Mucosa of descending colon (tissue), 3 donors: ENCODE measurements at regions not wholly inside any gene's neighbourhood (a gene's known extent, or its start where the extent isn't known, plus 50 kb on each side); places are given as distances from the start of the nearest gene placed in this dataset.

ENCODE experiments used
- ATAC-seq: fragments of 200-7000 bp; cut with Tn5 transposase; one replicate; pipeline ENCODE4 v1.9.1; 2020; ENCODE audit warnings: mild to moderate bottlenecking, moderate library complexity
- DNase-seq, 3 donors: peaks; one replicate each; pipeline ENCODE4 v3.0.0-alpha.2; 2020
- H3K36me3 ChIP-seq: fragments of 200-600 bp; one replicate; pipeline ENCODE4 v1.8.0; 2021; ENCODE audit warnings: low read depth, mild to moderate bottlenecking
- H3K4me1 ChIP-seq: fragments of 200-600 bp; one replicate; pipeline ENCODE4 v1.8.0; 2021; ENCODE audit warnings: low read depth, mild to moderate bottlenecking
- H3K4me3 ChIP-seq: fragments of 200-600 bp; one replicate; pipeline ENCODE4 v1.8.0; 2021; ENCODE audit warnings: mild to moderate bottlenecking
- H3K9me3 ChIP-seq: fragments of 200-600 bp; one replicate; pipeline ENCODE4 v1.8.0; 2021; ENCODE audit warnings: mild to moderate bottlenecking
- CTCF ChIP-seq: fragments of 200-600 bp; IDR thresholded peaks from one replicate; pipeline ENCODE4 v1.8.0; 2022; ENCODE audit warnings: antibody characterized with exemption, mild to moderate bottlenecking
- intact Hi-C, 2 donors: fragments of 100-400 bp; cut with DNase I in 1 of 2; cut with micrococcal nuclease in 1 of 2; formaldehyde crosslinking; loops; one replicate each; pipeline versions ENCODE4 v1.11.0 to v1.11.1; 2022; cut with DNase I, micrococcal nuclease
- donor health status: DM: no; HTN: no; CAD: no; lungs with moderate emphysema.
- donor health status: DM: no; HTN: no; CAD: no.
- donor health status: DM: no; HTN: yes; CAD: no.

- intact Hi-C loops, result no loop called here
- no peak for ATAC-seq
- H3K4me3 ChIP-seq, result no peak overlapping the region
- DNase-seq, result no peak
- no peaks in the 10 kb centered on the region for H3K4me1 ChIP-seq
- no peak for TF ChIP-seq CTCF
- no peaks in the 10 kb centered on the region for H3K9me3 ChIP-seq
- H3K36me3 ChIP-seq, result no peaks in the 10 kb centered on the region
These were observed 67.7 kb upstream of the RAD23B start for GRCh38 chr9:107215381-107215780.

GRCh38 chr9:107216329-107216728 is 66.8 kb upstream of the RAD23B start:
- ATAC-seq, result no peak
- no peak for TF ChIP-seq CTCF
- Histone ChIP-seq H3K4me3 (no peak overlapping the region), H3K9me3 (no peaks in the 10 kb centered on the region), H3K4me1 (no peaks in the 10 kb centered on the region), H3K36me3 (no peaks in the 10 kb centered on the region)
- no peak for DNase-seq
- intact Hi-C loops, result no loop called here

GRCh38 chr9:107218829-107219485 is 64.1 kb upstream of the RAD23B start:
- Histone ChIP-seq H3K36me3 (no peaks in the 10 kb centered on the region), H3K9me3 (no peaks in the 10 kb centered on the region), H3K4me1 (no peaks in the 10 kb centered on the region), H3K4me3 (no peak overlapping the region)
- intact Hi-C loops, result no loop called here
- DNase-seq (no peak), ATAC-seq (no peak)
- no peak for TF ChIP-seq CTCF

GRCh38 chr9:107219486-107220077 is 63.5 kb upstream of the RAD23B start:
- Histone ChIP-seq H3K36me3 (no peaks in the 10 kb centered on the region), H3K4me3 (no peak overlapping the region), H3K4me1 (no peaks in the 10 kb centered on the region), H3K9me3 (no peaks in the 10 kb centered on the region)
- intact Hi-C loops, result no loop called here
- ATAC-seq, result no peak
- no peak for TF ChIP-seq CTCF
- DNase-seq, result no peak

- H3K9me3 ChIP-seq, result no peaks in the 10 kb centered on the region
- no peaks in the 10 kb centered on the region for H3K4me1 ChIP-seq
- TF ChIP-seq CTCF, result no peak
- H3K36me3 ChIP-seq, result no peaks in the 10 kb centered on the region
- DNase-seq (no peak), ATAC-seq (no peak)
- no peak overlapping the region for H3K4me3 ChIP-seq
- intact Hi-C loops, result no loop called here
These were observed 61.8 kb upstream of the RAD23B start for GRCh38 chr9:107221321-107221720.
